MG63 (cell line): ENCODE measurements at regions not wholly inside any gene's neighbourhood (a gene's known extent, or its start where the extent isn't known, plus 50 kb on each side); places are given as distances from the start of the nearest gene placed in this dataset.

Experiments used
- DNase-seq: peaks from one replicate; pipeline ENCODE4 v3.0.0-alpha.2; 2020
- H3K27me3 ChIP-seq: fragments of 250-450 bp; sonication (Bioruptor Pico); 2 replicates; pipeline ENCODE4 v1.5.1; 2020; ENCODE audit warnings: mild to moderate bottlenecking, moderate library complexity
- H3K36me3 ChIP-seq: fragments of 250-450 bp; sonication (Bioruptor Pico); 2 replicates; pipeline ENCODE4 v1.5.1; 2020; ENCODE audit warnings: mild to moderate bottlenecking, moderate library complexity
- H3K4me3 ChIP-seq: fragments of 250-450 bp; sonication (Bioruptor Pico); 2 replicates; pipeline ENCODE4 v1.5.1; 2020; ENCODE audit warnings: mild to moderate bottlenecking, moderate library complexity
- H3K9me3 ChIP-seq: fragments of 250-450 bp; sonication (Bioruptor Pico); 2 replicates; pipeline ENCODE4 v1.5.1; 2020; ENCODE audit warnings: mild to moderate bottlenecking, moderate library complexity

- Histone ChIP-seq H3K27me3 (no peaks in the 10 kb centered on the region; the same call in 1 of the 2 replicates), H3K9me3 (no peaks in the 10 kb centered on the region), H3K36me3 (no peaks in the 10 kb centered on the region), H3K4me3 (no peak overlapping the region)
- no peak for DNase-seq
Measured at GRCh38 chr2:129302561-129303183, 676.8 kb upstream of the RAB6C start.

GRCh38 chr2:129314120-129314519 is 665.3 kb upstream of the RAB6C start:
- no peak for DNase-seq
- H3K36me3 ChIP-seq = no peaks in the 10 kb centered on the region

GRCh38 chr2:129318581-129319421 is 660.7 kb upstream of the RAB6C start:
- Histone ChIP-seq H3K9me3 (no peaks in the 10 kb centered on the region), H3K36me3 (no peaks in the 10 kb centered on the region), H3K27me3 (no peaks in the 10 kb centered on the region), H3K4me3 (no peak overlapping the region)
- no peak for DNase-seq

More at GRCh38 chr2:129314120-129314519, 665.3 kb upstream of the RAB6C start:
- Histone ChIP-seq H3K9me3 (no peaks in the 10 kb centered on the region), H3K4me3 (no peak overlapping the region), H3K27me3 (no peaks in the 10 kb centered on the region)

DNA sequence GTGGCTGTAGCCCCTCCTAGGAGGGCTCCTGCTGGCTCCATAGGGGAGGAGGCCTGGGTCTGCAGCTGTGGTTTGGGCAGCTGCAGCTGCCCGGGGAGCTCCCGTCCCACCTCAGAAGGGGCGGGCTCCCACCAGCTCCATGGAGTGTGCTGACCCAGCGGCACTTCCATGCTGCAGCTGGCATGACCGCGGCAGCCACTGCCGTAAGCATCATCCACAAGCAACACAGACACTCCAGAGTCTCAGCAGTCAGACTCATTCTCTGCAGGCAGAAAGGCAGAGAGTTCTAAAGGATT is 660.1 kb upstream of the RAB6C start:
- Histone ChIP-seq H3K27me3 (no peaks in the 10 kb centered on the region), H3K36me3 (no peaks in the 10 kb centered on the region), H3K9me3 (no peaks in the 10 kb centered on the region), H3K4me3 (no peak overlapping the region)
- DNase-seq = no peak

- no peak overlapping the region for H3K4me3 ChIP-seq
- no peak for DNase-seq
- H3K27me3 ChIP-seq = no peaks in the 10 kb centered on the region
- H3K9me3 ChIP-seq = no peaks in the 10 kb centered on the region
- no peaks in the 10 kb centered on the region for H3K36me3 ChIP-seq
Measured at GRCh38 chr2:129320288-129320687, 659.2 kb upstream of the RAB6C start.

DNA sequence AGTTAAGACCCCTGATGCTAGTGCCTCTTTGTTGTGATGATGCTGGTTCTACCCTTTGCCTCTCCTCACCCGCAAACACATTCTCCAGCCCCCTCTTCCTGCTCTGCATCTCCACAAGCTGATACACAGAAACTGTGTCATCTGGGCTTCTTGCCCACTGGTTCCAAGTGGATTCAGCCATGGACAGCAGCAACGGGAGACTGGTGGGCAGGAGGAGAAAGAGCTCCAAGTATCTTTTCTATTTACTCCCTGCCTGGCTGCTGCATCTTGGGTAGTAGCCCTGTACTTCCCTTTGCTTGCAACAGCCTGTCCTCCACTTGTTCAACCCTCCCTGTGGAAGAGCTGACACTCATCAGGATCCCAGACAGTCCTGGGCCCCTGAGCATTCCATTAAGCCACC is 655.1 kb upstream of the RAB6C start:
- H3K27me3 ChIP-seq = no peaks in the 10 kb centered on the region
- H3K36me3 ChIP-seq = no peaks in the 10 kb centered on the region
- H3K9me3 ChIP-seq = no peaks in the 10 kb centered on the region
- H3K4me3 ChIP-seq = no peak overlapping the region
- DNase-seq = no peak

GRCh38 chr2:129325151-129325550 is 654.3 kb upstream of the RAB6C start:
- no peak for DNase-seq
- Histone ChIP-seq H3K9me3 (no peaks in the 10 kb centered on the region), H3K27me3 (no peaks in the 10 kb centered on the region), H3K4me3 (no peak overlapping the region), H3K36me3 (no peaks in the 10 kb centered on the region)

- DNase-seq = no peak
- Histone ChIP-seq H3K27me3 (no peaks in the 10 kb centered on the region), H3K36me3 (no peaks in the 10 kb centered on the region), H3K4me3 (no peak overlapping the region), H3K9me3 (no peaks in the 10 kb centered on the region)
Measured at GRCh38 chr2:129329574-129329973, 649.9 kb upstream of the RAB6C start.

- no peak for DNase-seq
- Histone ChIP-seq H3K9me3 (no peaks in the 10 kb centered on the region), H3K27me3 (no peaks in the 10 kb centered on the region)
Measured at GRCh38 chr2:129330504-129330903, 649.0 kb upstream of the RAB6C start.

DNA sequence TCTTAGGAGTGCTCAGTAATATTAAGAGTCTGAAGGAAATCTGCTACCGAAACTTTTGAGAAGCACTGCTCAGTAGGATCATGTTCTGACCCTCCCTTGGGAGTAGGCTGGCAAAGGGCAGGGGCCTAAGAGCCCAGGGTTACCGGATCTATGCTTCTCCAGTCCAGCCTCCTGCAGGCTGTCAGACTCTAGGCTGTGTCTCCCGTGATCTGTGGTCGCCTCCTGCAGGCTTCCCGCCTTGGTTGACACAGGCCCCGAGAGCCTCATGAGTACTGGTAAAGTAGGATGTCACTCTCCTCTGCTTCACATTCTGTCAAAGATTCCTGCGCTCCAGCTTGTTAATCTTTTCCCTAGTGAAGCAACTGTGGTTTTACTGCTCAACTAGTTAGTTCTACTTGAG is 647.8 kb upstream of the RAB6C start:
- H3K4me3 ChIP-seq = no peak overlapping the region
- no peaks in the 10 kb centered on the region for H3K27me3 ChIP-seq
- DNase-seq = no peak
- no peaks in the 10 kb centered on the region for H3K36me3 ChIP-seq
- no peaks in the 10 kb centered on the region for H3K9me3 ChIP-seq

More at GRCh38 chr2:129330504-129330903, 649.0 kb upstream of the RAB6C start:
- H3K4me3 ChIP-seq = no peak overlapping the region
- H3K36me3 ChIP-seq = no peaks in the 10 kb centered on the region

DNA sequence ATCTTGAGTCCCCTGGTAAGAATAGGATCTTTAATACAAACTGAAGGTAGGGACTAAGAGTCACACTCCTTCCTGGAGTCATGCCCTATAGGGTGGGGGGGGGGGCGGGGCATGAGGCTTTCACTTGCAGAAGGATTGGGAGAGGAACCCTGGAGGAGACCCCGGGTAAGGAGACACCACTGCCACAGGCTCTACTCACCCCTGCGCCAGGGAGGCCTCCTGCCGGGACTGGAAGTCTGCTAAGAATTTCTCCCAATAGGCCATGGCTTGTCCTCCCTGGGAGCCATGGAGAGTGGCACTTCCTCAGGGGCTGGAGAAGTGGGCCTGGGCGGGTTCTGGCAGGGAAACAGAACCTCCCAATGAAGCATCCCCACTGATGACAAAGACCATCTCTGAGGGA is 645.3 kb upstream of the RAB6C start:
- Histone ChIP-seq H3K36me3 (no peaks in the 10 kb centered on the region), H3K27me3 (no peaks in the 10 kb centered on the region), H3K9me3 (no peaks in the 10 kb centered on the region), H3K4me3 (no peak overlapping the region)
- no peak for DNase-seq

- no peaks in the 10 kb centered on the region for H3K27me3 ChIP-seq
Measured at GRCh38 chr2:129334696-129335410, 644.6 kb upstream of the RAB6C start.

DNA sequence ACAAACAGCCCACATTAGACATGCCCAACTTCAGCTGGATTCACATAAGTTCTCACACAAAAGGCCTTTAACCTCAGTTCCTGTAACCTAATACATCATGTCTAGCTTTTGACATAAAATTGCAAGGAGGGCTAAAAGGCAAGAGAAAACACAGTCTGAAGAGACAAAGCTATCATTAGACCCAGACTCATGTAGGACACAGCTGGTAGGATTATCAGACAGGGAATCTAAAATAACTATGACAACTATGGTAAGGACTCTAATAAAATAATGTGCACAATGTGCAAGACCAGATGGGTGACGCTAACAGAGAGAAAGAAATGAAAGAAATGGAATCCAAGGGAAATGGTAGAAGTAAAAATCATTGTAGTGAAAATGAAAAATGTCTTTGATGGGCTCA is 643.2 kb upstream of the RAB6C start:
- Histone ChIP-seq H3K36me3 (no peaks in the 10 kb centered on the region), H3K4me3 (no peak overlapping the region)

More at GRCh38 chr2:129334696-129335410, 644.6 kb upstream of the RAB6C start:
- no peaks in the 10 kb centered on the region for H3K36me3 ChIP-seq
- no peaks in the 10 kb centered on the region for H3K9me3 ChIP-seq
- H3K4me3 ChIP-seq = no peak overlapping the region
- DNase-seq = no peak

GRCh38 chr2:129337076-129337475 is 642.4 kb upstream of the RAB6C start:
- Histone ChIP-seq H3K36me3 (no peaks in the 10 kb centered on the region), H3K27me3 (no peaks in the 10 kb centered on the region), H3K4me3 (no peak overlapping the region), H3K9me3 (no peaks in the 10 kb centered on the region)
- DNase-seq = no peak

More for the DNA sequence above, 643.2 kb upstream of the RAB6C start:
- no peaks in the 10 kb centered on the region for H3K9me3 ChIP-seq
- H3K27me3 ChIP-seq = no peaks in the 10 kb centered on the region
- DNase-seq = no peak

DNA sequence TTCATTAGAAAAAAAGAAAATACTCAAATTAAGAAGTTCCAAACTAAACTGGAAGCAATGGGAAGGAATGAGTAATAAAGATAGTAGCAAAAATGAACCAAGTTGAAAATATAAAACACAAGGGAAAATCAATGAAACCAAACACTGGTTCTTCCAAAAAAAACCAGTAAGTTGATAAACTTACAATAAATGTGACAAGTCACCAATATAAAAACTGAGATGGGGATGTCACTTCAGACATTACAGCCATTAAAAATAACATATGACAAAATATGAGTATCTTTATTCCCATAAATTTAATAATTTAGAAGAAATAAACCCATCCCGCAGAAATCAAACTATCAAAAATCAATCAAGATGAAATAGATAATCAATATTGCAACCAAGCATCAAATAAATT is 633.9 kb upstream of the RAB6C start:
- Histone ChIP-seq H3K36me3 (no peaks in the 10 kb centered on the region), H3K4me3 (no peak overlapping the region), H3K27me3 (peaks cover 2% of the 10 kb centered on the region; the same call in 1 of the 2 replicates), H3K9me3 (no peaks in the 10 kb centered on the region; the same call in 1 of the 2 replicates)
- no peak for DNase-seq

DNA sequence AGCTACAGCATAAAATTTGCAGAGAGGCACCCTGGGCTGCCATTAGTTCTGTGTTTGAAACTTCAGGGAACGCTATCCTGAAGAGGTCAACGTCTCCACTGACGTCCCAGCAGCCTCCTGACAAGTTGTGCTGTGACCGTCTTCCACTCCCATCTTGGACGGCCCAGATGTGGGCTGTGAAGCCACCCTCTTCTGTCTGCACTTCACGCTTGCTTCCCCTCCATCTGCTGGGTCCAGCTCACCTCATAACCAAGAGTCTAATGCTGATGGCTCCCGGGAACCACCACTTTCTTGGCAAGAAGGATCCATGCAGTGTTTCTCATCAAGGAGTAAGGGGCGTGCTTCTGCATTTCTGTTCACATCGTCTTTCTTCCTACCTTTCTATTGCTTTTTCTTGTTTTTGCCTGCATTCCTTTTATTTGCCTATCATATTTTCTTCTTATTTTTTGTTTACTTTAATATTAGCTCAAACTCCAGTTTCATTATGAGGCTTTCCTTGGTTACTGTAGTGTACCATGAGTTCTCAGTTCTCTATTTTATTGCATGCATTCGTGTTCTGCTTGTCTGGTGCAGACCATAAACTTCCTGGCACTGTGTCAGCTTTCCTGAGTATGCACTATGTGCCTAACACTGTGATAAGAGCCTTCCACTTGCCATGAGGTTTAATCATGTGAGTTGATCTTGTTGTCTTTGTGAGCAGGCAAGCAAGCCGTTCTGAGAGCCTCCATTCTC is 631.8 kb upstream of the RAB6C start:
- no peaks in the 10 kb centered on the region; the same call in 1 of the 2 replicates for H3K9me3 ChIP-seq
- H3K27me3 ChIP-seq = peaks cover 2% of the 10 kb centered on the region; the same call in 1 of the 2 replicates
- no peak overlapping the region for H3K4me3 ChIP-seq
- no peak for DNase-seq
- no peaks in the 10 kb centered on the region for H3K36me3 ChIP-seq

GRCh38 chr2:129354631-129355030 is 624.8 kb upstream of the RAB6C start:
- Histone ChIP-seq H3K4me3 (no peak overlapping the region), H3K36me3 (no peaks in the 10 kb centered on the region), H3K9me3 (no peaks in the 10 kb centered on the region), H3K27me3 (no peaks in the 10 kb centered on the region)
- no peak for DNase-seq
